ENCODE measurements at regions not wholly inside any gene's neighbourhood (a gene's known extent, or its start where the extent isn't known, plus 50 kb on each side); places are given as distances from the start of the nearest gene placed in this dataset.

GRCh38 chr2:160565099-160565845, 71.7 kb upstream of the RBMS1 start:
- TF ChIP-seq CTCF (IDR thresholded peaks at IDR 0.05) (no peak), POLR2A (IDR thresholded peaks at IDR 0.05) (no peak)
